ENCODE measurements at regions not wholly inside any gene's neighbourhood (a gene's known extent, or its start where the extent isn't known, plus 50 kb on each side); places are given as distances from the start of the nearest gene placed in this dataset.
A peak's percentile ranks its signal among the peaks of the same experiment; 100 is the strongest.
"Not testable (repeated sequence)": the region's sequence is repeated elsewhere in the genome, so short reads cannot be mapped to it uniquely, and the experiment has no call there.

- H3K36me3 ChIP-seq; H3K27ac ChIP-seq; H3K9me3 ChIP-seq; intact Hi-C loops (cut with DNase I); H3K27me3 ChIP-seq; ATAC-seq; H3K4me1 ChIP-seq; H3K4me3 ChIP-seq: not testable (repeated sequence)
- DNase-seq, result peak in 1 of 4 donors; percentile 44
These were observed 75.6 kb downstream of the MRPL39 start for GRCh38 chr21:25531538-25532250.

GRCh38 chr21:25528515-25528914 is 78.8 kb downstream of the MRPL39 start:
- Histone ChIP-seq H3K4me3 (no peak overlapping the region), H3K4me1 (no peaks in the 10 kb centered on the region), H3K36me3 (no peaks in the 10 kb centered on the region), H3K9me3 (peaks cover 0 to 3% of the 10 kb centered on the region in 2 donors), H3K27ac (no peak overlapping the region), H3K27me3 (no peaks in the 10 kb centered on the region)
- DNase-seq (no peak), ATAC-seq (no peak)
- no peak for TF ChIP-seq CTCF (IDR thresholded peaks at IDR 0.05)
- intact Hi-C loops (cut with DNase I), result no loop called here

- no peaks in the 10 kb centered on the region for H3K4me1 ChIP-seq
- peak in 1 of 4 donors; percentile 44 for DNase-seq
- no peak for TF ChIP-seq CTCF (IDR thresholded peaks at IDR 0.05)
- no peak for ATAC-seq
- H3K4me3 ChIP-seq, result no peak overlapping the region
- no peaks in the 10 kb centered on the region for H3K36me3 ChIP-seq
- no peak overlapping the region for H3K27ac ChIP-seq
- intact Hi-C loops (cut with DNase I), result no loop called here
- no peaks in the 10 kb centered on the region for H3K9me3 ChIP-seq
- no peaks in the 10 kb centered on the region for H3K27me3 ChIP-seq
These were observed 88.8 kb downstream of the MRPL39 start for GRCh38 chr21:25518491-25518911.

GRCh38 chr21:25515484-25516405 is 91.5 kb downstream of the MRPL39 start:
- ATAC-seq (no peak), DNase-seq (no peak)
- no peak overlapping the region for H3K4me3 ChIP-seq
- H3K9me3 ChIP-seq, result no peaks in the 10 kb centered on the region
- no peak for TF ChIP-seq CTCF (IDR thresholded peaks at IDR 0.05)
- no peaks in the 10 kb centered on the region for H3K27me3 ChIP-seq
- no peak overlapping the region for H3K27ac ChIP-seq
- no peaks in the 10 kb centered on the region for H3K36me3 ChIP-seq
- intact Hi-C loops (cut with DNase I), result no loop called here
- no peaks in the 10 kb centered on the region for H3K4me1 ChIP-seq

GRCh38 chr21:25513810-25514209 is 93.5 kb downstream of the MRPL39 start:
- no peak overlapping the region for H3K4me3 ChIP-seq
- no peaks in the 10 kb centered on the region for H3K36me3 ChIP-seq
- no peak for TF ChIP-seq CTCF (IDR thresholded peaks at IDR 0.05)
- H3K27me3 ChIP-seq, result no peaks in the 10 kb centered on the region
- no peaks in the 10 kb centered on the region for H3K9me3 ChIP-seq
- intact Hi-C loops (cut with DNase I), result no loop called here
- ATAC-seq, result no peak
- no peaks in the 10 kb centered on the region for H3K4me1 ChIP-seq
- no peak overlapping the region for H3K27ac ChIP-seq
- no peak for DNase-seq
